ENCODE measurements at regions not wholly inside any gene's neighbourhood (a gene's known extent, or its start where the extent isn't known, plus 50 kb on each side); places are given as distances from the start of the nearest gene placed in this dataset.
A peak's percentile ranks its signal among the peaks of the same experiment; 100 is the strongest.

GRCh38 chr2:121969766-121970639, 214.6 kb downstream of the TSN start:
- ChIA-PET CTCF (interaction anchor here (1.0 kb wide), 1 partner anchor 159 kb away, joined by 4 read pairs; no protein-coding TSS in a partner anchor), POLR2A (no interaction called here)
- DNase-seq = no peak

DNA sequence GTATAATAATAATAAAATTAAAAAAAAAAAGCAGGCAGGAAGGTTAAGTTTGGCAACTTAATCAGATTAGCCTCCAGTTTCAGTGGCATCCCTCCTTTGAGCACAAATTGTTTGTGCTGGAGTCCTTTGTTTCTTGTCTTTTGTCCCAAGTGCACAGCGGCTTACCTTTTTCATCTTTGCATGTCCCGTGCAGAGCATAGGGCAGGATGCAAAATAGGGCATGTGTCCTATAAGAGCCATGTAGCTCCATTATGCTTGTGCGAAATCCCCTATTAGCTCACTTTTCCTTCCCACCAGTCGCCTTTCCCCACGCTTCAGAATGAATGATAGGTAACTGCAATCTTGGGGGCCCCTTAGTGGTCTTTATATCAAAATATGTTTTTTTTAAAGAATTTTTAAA, 216.8 kb downstream of the TSN start:
- Mint-ChIP-seq H3K4me1 (ENCODE audit: low read depth, unreplicated experiment) (peaks cover 10% of the 10 kb centered on the region), H3K4me3 (ENCODE audit: unreplicated experiment) (no peak overlapping the region), H3K9me3 (ENCODE audit: unreplicated experiment) (no peaks in the 10 kb centered on the region), H3K27me3 (ENCODE audit: insufficient read depth, unreplicated experiment) (peaks cover 12% of the 10 kb centered on the region), H3K36me3 (ENCODE audit: insufficient read depth, unreplicated experiment) (no peaks in the 10 kb centered on the region), H3K27ac (ENCODE audit: unreplicated experiment) (no peak overlapping the region)
- DNase-seq = no peak
- POLR2A ChIA-PET = no interaction called here
- Histone ChIP-seq H3K27me3 (replicated peaks; ENCODE audit: control insufficient read depth, insufficient read depth, low read length) (no peaks in the 10 kb centered on the region), H3K4me3 (ENCODE audit: low read depth, low read length) (no peak overlapping the region), H3K9me3 (no peaks in the 10 kb centered on the region), H3K4me1 (peaks cover 9% of the 10 kb centered on the region), H3K36me3 (ENCODE audit: control insufficient read depth, insufficient read depth, low read length) (no peaks in the 10 kb centered on the region)
- TF ChIP-seq, protein P1, sequence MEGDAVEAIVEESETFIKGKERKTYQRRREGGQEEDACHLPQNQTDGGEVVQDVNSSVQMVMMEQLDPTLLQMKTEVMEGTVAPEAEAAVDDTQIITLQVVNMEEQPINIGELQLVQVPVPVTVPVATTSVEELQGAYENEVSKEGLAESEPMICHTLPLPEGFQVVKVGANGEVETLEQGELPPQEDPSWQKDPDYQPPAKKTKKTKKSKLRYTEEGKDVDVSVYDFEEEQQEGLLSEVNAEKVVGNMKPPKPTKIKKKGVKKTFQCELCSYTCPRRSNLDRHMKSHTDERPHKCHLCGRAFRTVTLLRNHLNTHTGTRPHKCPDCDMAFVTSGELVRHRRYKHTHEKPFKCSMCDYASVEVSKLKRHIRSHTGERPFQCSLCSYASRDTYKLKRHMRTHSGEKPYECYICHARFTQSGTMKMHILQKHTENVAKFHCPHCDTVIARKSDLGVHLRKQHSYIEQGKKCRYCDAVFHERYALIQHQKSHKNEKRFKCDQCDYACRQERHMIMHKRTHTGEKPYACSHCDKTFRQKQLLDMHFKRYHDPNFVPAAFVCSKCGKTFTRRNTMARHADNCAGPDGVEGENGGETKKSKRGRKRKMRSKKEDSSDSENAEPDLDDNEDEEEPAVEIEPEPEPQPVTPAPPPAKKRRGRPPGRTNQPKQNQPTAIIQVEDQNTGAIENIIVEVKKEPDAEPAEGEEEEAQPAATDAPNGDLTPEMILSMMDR (IDR thresholded peaks at IDR 0.05; ENCODE audit: insufficient read depth in 1 of 2, low read depth in 1 of 2, low read length in 1 of 2, severe bottlenecking in 1 of 2, unreplicated experiment in 1 of 2) = no peak
- no TSS peak for BruUV-seq (replicated peaks)
- CTCF ChIA-PET = interaction anchor here (1.0 kb wide), 1 partner anchor 161 kb away, joined by 3 read pairs; no protein-coding TSS in a partner anchor
- intact Hi-C loops (cut with micrococcal nuclease; ENCODE audit: unreplicated experiment) = no loop called here

More at GRCh38 chr2:121969766-121970639, 214.6 kb downstream of the TSN start:
- Histone ChIP-seq H3K4me3 (ENCODE audit: low read depth, low read length) (no peak overlapping the region), H3K9me3 (no peaks in the 10 kb centered on the region), H3K36me3 (ENCODE audit: control insufficient read depth, insufficient read depth, low read length) (no peaks in the 10 kb centered on the region), H3K27me3 (replicated peaks; ENCODE audit: control insufficient read depth, insufficient read depth, low read length) (no peaks in the 10 kb centered on the region), H3K4me1 (no peaks in the 10 kb centered on the region)
- peaks cover 21% of the 10 kb centered on the region for H3K27me3 Mint-ChIP-seq (ENCODE audit: insufficient read depth, unreplicated experiment)
- H3K27ac Mint-ChIP-seq (ENCODE audit: unreplicated experiment) = no peak overlapping the region
- no peak overlapping the region for H3K4me3 Mint-ChIP-seq (ENCODE audit: unreplicated experiment)
- intact Hi-C loops (cut with micrococcal nuclease; ENCODE audit: unreplicated experiment) = no loop called here
- BruUV-seq (replicated peaks) = no TSS peak
- no peaks in the 10 kb centered on the region for H3K4me1 Mint-ChIP-seq (ENCODE audit: low read depth, unreplicated experiment)
- no peaks in the 10 kb centered on the region for H3K9me3 Mint-ChIP-seq (ENCODE audit: unreplicated experiment)
- no peaks in the 10 kb centered on the region for H3K36me3 Mint-ChIP-seq (ENCODE audit: insufficient read depth, unreplicated experiment)
- TF ChIP-seq, protein P1 (IDR thresholded peaks at IDR 0.05; ENCODE audit: insufficient read depth in 1 of 2, low read depth in 1 of 2, low read length in 1 of 2, severe bottlenecking in 1 of 2, unreplicated experiment in 1 of 2) = no peak

DNA sequence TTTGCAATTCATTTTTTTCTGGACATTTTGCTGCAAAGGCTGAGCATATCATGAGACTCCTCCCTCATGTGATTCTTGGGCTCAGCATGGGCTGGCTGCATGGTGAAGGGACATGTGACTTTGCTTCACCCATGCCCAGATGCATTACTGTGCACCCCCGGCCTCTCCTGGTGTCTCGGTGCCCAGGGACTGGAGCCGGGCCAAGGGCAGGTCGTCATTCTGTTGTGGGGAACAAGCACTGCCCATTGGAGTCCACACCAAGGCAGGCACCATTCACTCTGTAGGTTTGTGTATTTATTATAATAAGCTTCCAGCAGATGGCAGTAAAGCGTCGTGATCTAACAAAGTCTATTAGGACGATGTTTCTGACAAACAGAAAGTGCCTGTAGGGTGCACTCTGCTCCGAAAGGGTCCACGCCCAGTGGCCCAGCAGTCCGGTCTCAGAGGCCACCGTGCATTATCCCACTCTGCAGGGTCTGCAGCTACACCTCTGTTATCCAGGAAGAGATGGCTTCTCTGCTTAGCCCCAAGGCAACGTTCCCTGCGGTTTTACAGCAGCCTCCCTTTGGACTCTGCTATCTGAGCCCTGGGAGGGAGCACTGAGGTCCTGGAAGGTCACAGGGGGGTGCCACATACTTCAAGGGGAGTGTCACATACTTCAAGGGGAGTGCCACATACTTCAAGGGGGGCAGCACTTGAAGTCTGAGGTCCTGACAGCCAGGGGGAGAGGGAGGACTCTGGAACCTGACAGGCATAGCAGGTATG, 219.6 kb downstream of the TSN start:
- no TSS peak for BruUV-seq (replicated peaks)
- Mint-ChIP-seq H3K4me1 (ENCODE audit: low read depth, unreplicated experiment) (peaks cover 10% of the 10 kb centered on the region), H3K9me3 (ENCODE audit: unreplicated experiment) (peaks cover 14% of the 10 kb centered on the region), H3K36me3 (ENCODE audit: insufficient read depth, unreplicated experiment) (no peaks in the 10 kb centered on the region), H3K27ac (ENCODE audit: unreplicated experiment) (peak overlapping the region; percentile 73), H3K4me3 (ENCODE audit: unreplicated experiment) (peak overlapping the region; percentile 40), H3K27me3 (ENCODE audit: insufficient read depth, unreplicated experiment) (peaks cover 8% of the 10 kb centered on the region)
- H3K27me3 ChIP-seq (replicated peaks; ENCODE audit: control insufficient read depth, insufficient read depth, low read length) = no peaks in the 10 kb centered on the region
- DNase-seq = peak; percentile 77 to 82
- TF ChIP-seq, protein P1 (IDR thresholded peaks at IDR 0.05; ENCODE audit: insufficient read depth in 1 of 2, low read depth in 1 of 2, low read length in 1 of 2, severe bottlenecking in 1 of 2, unreplicated experiment in 1 of 2) = peak; percentile 57 to 80
- H3K4me3 ChIP-seq (ENCODE audit: low read depth, low read length) = peak overlapping the region; percentile 11; the same call in 1 of the 2 replicates
- no peaks in the 10 kb centered on the region for H3K36me3 ChIP-seq (ENCODE audit: control insufficient read depth, insufficient read depth, low read length)
- ChIA-PET CTCF (interaction anchor here (0.8 to 1.2 kb wide), 4 partner anchors 174 to 458 kb away, joined by 3 to 8 read pairs (median 4); partner anchors contain the start of gene NIFK), POLR2A (no interaction called here)
- peaks cover 7% of the 10 kb centered on the region; the same call in 1 of the 2 replicates for H3K9me3 ChIP-seq
- peaks cover 9% of the 10 kb centered on the region for H3K4me1 ChIP-seq
- intact Hi-C loops (cut with micrococcal nuclease; ENCODE audit: unreplicated experiment) = loop anchor here (1.0 to 5.0 kb wide), 10 partner anchors 82 to 773 kb away; no protein-coding TSS in a partner anchor
